HG03565 (cell line): ENCODE measurements at regions not wholly inside any gene's neighbourhood (a gene's known extent, or its start where the extent isn't known, plus 50 kb on each side); places are given as distances from the start of the nearest gene placed in this dataset.

Experiments used
- ATAC-seq: cut with Tn5 transposase; IDR thresholded peaks from one replicate; pipeline ENCODE4 v1.9.1; 2021; ENCODE audit warnings: mild to moderate bottlenecking, moderate library complexity; ENCODE audit not compliant: unreplicated experiment

- no peak for ATAC-seq
Measured at GRCh38 chr10:88126699-88127098, 263.3 kb downstream of the PTEN start.

GRCh38 chr10:88127269-88127668, 263.8 kb downstream of the PTEN start:
- ATAC-seq = no peak

GRCh38 chr10:88127766-88128165, 264.3 kb downstream of the PTEN start:
- ATAC-seq = no peak

- no peak for ATAC-seq
Measured at GRCh38 chr10:88129013-88129412, 265.6 kb downstream of the PTEN start.

- no peak for ATAC-seq
Measured at GRCh38 chr10:88130912-88131311, 267.5 kb downstream of the PTEN start.

- no peak for ATAC-seq
Measured at GRCh38 chr10:88131511-88132139, 268.2 kb downstream of the PTEN start.

GRCh38 chr10:88136712-88137111, 273.3 kb downstream of the PTEN start:
- no peak for ATAC-seq

GRCh38 chr10:88138319-88138848, 275.0 kb downstream of the PTEN start:
- peak; percentile 82 for ATAC-seq

GRCh38 chr10:88147000-88147798, 283.8 kb downstream of the PTEN start:
- ATAC-seq = no peak

- ATAC-seq = no peak
Measured at GRCh38 chr10:88149906-88150305, 286.5 kb downstream of the PTEN start.

- ATAC-seq = no peak
Measured at GRCh38 chr10:88150339-88150738, 286.9 kb downstream of the PTEN start.

GRCh38 chr10:88152728-88153133, 289.3 kb downstream of the PTEN start:
- peak; percentile 84 for ATAC-seq

GRCh38 chr10:88154596-88155250, 291.3 kb downstream of the PTEN start:
- ATAC-seq = no peak

GRCh38 chr10:88156341-88156740, 292.9 kb downstream of the PTEN start:
- ATAC-seq = no peak

- ATAC-seq = no peak
Measured at GRCh38 chr10:88157981-88158465, 294.6 kb downstream of the PTEN start.

GRCh38 chr10:88158526-88159122, 295.2 kb downstream of the PTEN start:
- ATAC-seq = no peak

- no peak for ATAC-seq
Measured at GRCh38 chr10:88159127-88159829, 295.9 kb downstream of the PTEN start.

GRCh38 chr10:88161070-88161469, 297.6 kb downstream of the PTEN start:
- no peak for ATAC-seq

- no peak for ATAC-seq
Measured at GRCh38 chr10:88161756-88162155, 298.3 kb downstream of the PTEN start.

GRCh38 chr10:88162852-88163251, 299.4 kb downstream of the PTEN start:
- no peak for ATAC-seq

GRCh38 chr10:88163572-88163971, 300.1 kb downstream of the PTEN start:
- ATAC-seq = no peak
